H54 (cell line): ENCODE measurements at regions not wholly inside any gene's neighbourhood (a gene's known extent, or its start where the extent isn't known, plus 50 kb on each side); places are given as distances from the start of the nearest gene placed in this dataset.
A peak's percentile ranks its signal among the peaks of the same experiment; 100 is the strongest.

Experiments used
- DNase-seq: peaks from one replicate; pipeline ENCODE4 v3.0.0; 2011; ENCODE audit warnings: low spot score, mixed read lengths; ENCODE audit not compliant: insufficient read length
- FAIRE-seq: peaks from 3 replicates; lab custom pipeline; 2011; peaks lifted over from hg19 to GRCh38; lab: Jason Lieb, UNC
- POLR2A ChIP-seq: IDR thresholded peaks from 2 replicates; pipeline ENCODE4 v1.6.1; 2011; ENCODE audit warnings: low read depth, mild to moderate bottlenecking, low read length

DNA sequence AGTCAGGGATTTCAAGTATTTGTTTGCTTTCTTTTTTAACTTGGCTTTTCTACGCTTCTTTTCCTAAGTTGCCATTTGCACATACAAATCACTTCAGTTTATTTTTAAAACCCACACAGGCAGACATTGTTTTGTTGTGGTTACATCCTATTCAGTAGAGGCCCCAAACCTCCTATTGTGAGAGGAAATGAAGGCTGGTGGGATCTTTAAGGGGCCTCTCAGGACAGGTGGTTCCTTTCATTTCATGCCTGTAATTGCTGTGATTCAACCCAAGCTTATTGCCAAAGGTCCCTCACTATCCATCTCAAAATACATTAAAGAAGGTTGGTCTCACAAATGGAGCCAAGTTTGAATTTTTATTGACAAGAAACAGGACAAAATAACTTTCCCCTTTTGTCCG is 257.1 kb downstream of the ADAMTS20 start:
- no peak for FAIRE-seq
- DNase-seq, result no peak
- TF ChIP-seq POLR2A, result no peak

DNA sequence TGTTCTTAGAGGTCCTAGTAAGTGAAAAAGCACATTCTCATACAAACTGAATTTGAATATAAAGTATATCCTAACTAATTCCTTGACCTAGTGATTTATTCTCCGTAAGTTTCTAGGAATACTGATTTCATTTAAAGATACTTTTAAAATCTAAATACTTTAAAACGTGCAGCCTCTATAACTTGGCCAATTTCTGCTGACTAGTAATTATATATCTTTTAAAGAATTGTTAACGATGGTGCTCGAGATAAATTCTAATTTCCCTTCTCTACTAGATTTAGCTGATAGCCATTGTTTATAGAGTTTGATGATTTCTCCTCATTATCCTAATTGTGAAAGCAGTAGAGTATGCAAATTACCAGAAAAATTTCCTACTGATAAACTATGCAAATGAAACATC is 257.9 kb downstream of the ADAMTS20 start:
- DNase-seq (no peak), FAIRE-seq (no peak)
- no peak for TF ChIP-seq POLR2A

DNA sequence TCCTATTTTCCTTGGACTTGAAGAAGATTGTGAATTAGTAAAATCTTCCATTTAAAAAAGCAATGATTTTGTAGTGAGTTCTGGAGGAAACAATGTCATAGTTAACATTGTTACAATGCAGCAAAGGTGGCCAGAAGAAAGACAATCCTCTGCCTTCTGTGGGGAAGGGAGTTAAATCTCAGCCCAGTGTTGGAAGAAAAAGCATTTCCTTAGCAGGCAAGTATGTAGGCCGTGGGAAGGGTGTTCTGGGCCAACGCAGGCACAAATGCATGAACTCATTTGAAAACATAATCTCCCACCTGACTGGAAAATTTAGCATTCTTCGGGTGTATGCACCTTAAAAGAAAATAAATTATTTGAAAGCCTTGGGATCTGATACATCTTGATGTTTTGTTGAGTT is 258.6 kb downstream of the ADAMTS20 start:
- TF ChIP-seq POLR2A, result no peak
- no peak for FAIRE-seq
- DNase-seq, result no peak

DNA sequence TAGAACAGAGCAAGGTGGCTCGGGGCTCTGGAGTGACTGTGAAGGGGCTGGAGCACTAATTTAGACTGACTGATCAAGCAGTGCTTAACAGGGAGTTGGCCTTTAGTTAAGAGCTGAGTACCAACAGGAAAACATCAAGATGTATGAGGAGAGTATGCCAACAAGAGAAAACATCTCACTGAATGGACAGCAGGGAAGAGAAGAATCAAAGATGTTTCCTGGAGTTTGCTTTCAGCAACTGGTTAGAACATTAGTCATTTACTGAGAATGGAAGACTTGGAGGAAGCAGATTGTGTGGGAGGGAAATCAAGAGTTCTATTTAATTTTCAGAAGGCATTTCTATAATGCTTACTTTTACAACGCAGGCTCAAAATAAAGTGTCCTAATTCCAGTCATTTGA is 259.3 kb downstream of the ADAMTS20 start:
- TF ChIP-seq POLR2A, result no peak
- FAIRE-seq (peak; percentile 87), DNase-seq (no peak)

DNA sequence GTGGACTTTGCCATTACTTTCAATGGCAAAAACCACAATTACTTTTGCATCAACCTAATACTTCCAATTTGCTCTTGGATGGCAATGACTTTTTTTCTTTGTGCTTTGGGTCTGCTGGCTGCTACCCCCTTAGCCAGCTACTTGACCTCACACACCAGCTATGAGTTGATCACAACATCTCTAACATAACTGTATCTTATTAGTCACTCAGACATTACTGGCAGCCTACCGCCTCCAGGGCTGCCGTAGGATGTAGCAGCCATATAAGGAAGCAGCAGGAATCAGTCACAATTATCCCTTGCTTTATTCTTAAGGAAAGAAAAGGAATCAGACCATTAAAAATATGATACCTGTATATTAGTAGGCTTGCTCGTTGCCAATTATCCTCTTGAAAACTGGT is 260.5 kb downstream of the ADAMTS20 start:
- FAIRE-seq, result no peak
- DNase-seq, result peak; percentile 5
- no peak for TF ChIP-seq POLR2A

DNA sequence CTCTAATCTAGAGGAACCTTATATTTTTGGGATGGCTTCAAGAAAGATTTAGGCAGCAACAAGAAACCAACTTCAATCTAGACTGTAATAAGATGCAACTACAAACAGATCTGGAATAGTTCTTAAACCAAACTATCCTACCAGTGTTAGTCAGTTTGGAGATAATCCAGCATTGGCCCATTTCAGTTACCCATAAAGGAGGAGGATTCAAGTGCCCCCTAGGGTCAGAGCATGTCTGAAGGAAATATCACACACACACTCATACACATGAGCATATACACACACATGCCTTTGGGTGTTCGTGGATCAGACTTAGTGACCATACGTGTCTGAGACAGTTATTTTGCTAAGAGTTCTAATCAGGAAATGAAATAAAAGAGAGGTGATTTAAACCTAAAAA is 261.2 kb downstream of the ADAMTS20 start:
- no peak for DNase-seq
- no peak for TF ChIP-seq POLR2A

DNA sequence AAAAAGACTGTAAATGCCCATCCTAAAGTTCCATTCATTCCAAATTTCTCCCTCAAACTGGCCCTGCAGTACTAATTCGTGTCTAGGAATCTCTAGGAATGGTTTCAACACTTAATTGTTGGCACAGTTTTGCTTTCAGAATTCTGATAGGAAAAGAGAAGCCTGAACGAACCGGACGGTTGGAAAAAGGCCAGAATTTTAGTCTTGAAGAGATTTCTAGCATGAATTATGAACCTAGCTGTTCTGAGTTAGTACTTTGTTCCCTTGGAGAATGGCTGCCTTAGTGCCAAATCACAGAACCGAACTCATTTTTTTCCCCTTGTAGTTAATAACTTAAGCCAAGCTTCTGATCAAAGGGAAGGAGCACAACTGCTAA is 262.6 kb downstream of the ADAMTS20 start:
- no peak for TF ChIP-seq POLR2A
- FAIRE-seq, result no peak
- DNase-seq, result no peak

More for the DNA sequence above, 261.2 kb downstream of the ADAMTS20 start:
- no peak for FAIRE-seq

DNA sequence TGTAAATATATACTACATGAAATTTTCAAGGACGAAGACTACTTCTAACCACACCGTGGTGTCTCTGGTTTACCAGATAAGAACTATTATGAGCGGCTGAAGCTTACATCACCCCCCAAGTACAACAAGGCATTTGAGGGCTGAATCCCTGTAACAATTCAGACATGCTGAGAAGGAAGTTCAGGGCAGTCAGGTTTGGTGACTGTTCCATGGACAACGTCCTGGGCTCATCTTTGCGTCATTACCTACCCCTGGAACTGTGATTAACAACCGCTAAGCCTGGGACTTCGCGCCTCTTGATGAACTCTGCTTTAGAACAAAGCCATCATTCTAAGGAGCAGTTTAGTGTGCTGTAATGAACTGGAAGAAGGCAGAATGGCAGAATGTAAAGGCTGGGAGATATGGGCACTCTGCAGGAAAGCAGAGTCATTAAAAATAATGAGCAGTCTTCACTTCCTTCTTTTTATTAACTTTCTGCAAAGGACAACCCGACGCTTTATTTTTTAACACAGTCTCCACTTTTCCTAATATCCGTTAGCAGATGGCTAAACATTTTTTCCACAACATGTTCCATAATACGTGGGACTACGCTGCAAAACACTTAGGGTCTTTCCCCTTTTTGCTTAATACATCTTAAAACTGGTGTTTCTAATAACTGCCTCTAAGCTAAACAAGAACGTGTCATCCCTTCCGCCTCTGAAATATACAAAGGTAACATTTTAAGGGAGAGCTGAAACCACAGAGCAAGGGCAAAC is 263.2 kb downstream of the ADAMTS20 start:
- DNase-seq, result no peak
- TF ChIP-seq POLR2A, result no peak
- FAIRE-seq, result no peak

DNA sequence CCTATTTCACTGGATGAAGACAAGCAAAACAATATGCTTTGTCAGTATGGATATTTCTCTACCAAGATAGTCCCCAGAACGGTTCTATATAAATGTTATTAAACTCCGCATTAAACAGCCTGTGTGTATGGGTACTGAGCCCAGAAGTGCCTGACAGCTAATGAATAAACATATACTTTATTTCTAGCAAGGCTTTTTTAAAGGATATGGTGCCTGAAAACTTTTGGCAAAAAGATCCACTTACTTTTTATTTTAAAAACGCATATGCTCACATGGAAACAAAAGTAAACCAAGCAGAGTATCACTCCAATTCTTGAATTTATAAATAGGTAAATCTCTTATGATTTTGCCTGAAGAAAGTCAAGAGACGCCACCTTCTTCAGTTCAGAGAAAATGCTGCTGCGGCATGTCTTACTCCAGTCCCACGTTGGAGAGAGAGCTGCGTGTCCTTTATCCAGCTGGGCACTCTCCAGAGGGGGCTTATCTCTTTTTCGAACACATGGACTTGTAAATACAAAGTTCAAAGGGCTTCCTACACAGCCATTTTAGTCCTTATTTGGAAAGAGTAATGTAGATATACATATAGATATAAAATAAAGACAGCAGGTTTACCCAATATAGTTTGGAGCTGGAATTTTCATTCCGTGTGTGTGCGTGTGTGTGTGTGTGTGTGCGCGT is 264.2 kb downstream of the ADAMTS20 start:
- FAIRE-seq, result no peak
- no peak for TF ChIP-seq POLR2A
- no peak for DNase-seq

DNA sequence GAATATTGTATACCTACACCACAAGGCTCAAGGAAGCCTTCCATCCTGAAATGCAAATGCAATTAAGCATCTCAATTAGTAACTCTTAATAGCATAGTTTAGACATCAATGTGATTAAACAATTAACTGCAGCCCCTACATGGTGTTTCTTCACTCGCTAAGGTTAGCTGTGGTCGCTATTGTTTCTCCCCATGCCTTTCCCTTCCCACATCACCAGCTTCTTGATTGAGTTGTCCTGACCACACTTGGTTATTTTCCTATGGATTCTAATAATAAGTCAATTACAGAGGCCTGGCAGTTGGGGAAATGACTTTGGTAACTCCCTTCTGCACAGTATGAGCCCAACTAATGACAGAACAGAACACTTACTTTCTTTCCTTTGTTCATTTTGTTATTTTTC is 265.0 kb downstream of the ADAMTS20 start:
- no peak for FAIRE-seq
- no peak for TF ChIP-seq POLR2A

DNA sequence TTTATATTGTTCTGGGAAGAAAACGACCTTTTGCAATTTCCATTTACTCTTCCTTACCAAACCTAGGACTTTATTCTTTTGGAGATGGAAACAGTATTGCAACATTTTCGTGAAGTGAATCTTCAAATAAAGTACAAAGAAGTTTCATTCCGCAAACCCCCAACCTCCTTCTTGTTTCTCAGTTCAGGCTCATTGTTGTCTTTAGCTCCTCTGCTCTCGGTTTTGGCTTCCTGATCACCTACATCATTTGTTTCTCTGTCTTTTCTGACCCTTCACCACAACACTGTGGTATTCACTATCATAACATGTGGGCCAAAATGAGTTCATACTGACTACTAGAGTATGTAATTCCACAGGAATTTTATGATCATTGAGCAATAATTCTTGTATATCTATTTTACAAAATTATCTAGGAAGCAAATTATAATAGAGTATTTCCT is 266.8 kb downstream of the ADAMTS20 start:
- no peak for TF ChIP-seq POLR2A
- DNase-seq (peak; percentile 18), FAIRE-seq (peak; percentile 98)

More for the DNA sequence above, 265.0 kb downstream of the ADAMTS20 start:
- no peak for DNase-seq

DNA sequence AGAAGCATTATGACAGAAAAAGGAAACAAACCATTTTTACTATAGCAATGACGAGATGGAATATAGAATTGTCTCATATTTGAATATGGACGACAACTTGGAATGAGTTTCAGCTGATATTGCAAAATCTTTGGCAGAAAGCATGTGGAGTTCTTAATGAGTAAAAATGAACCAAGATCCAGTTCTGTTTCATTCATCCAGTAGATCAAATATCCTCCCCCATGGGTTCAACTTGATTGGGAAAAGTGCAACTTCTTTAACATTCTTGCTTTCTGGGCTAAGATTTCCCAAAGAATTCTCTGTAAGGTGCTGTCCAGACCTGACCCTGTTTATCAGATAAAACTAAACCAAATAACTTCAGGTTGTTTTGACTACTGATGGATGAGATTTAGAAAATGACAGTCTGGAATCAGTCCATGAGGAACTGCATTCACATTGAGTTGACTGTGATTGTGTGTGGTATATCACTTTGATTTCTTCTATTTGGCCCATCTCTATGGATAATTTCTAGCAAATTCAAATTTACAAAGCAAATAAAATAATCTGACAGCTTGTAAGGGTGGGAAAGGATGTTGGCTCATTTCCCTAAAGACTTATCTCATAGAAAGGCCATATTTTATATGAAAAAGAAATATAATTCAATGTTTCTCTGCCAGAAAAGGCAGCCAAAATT is 267.4 kb downstream of the ADAMTS20 start:
- TF ChIP-seq POLR2A, result no peak
- FAIRE-seq, result peak; percentile 45
- DNase-seq, result no peak

DNA sequence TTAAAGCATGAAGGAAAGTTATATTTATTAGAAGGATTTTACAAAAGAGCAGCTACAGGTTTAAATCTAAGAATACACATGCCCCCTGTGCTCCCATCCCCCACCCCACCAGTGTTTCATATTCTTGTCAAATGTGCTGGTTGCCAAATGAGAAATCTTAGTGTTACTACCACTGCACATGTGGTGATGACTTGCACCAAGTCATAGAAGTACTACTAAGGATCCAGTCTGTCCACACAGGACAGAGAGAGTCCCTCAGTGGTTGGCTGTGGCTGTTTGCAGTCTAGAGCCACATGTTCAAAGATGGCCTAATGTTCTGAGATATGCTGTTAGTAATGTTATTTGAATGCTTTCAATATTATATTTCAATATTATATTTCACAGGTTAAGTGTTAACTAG is 268.8 kb downstream of the ADAMTS20 start:
- TF ChIP-seq POLR2A, result no peak
- FAIRE-seq (no peak), DNase-seq (no peak)

DNA sequence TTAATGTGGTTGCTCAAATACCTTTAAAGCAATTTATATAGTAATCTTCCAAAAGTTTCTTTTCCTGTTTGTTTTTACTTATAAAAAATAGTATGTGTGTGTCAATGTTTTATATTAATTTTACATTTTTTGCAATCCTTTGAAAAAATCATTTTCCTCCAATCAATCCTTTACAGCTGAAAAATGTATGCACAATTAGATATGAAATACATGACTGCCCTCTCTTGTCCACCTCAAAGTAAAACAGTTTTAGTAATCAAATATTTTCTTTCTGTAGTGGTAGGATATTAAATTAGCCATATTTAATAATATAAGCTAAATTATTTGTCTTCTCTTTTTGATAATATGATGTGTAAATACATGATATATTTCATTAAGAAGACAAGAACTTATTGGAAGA is 269.9 kb downstream of the ADAMTS20 start:
- FAIRE-seq (no peak), DNase-seq (no peak)
- no peak for TF ChIP-seq POLR2A

DNA sequence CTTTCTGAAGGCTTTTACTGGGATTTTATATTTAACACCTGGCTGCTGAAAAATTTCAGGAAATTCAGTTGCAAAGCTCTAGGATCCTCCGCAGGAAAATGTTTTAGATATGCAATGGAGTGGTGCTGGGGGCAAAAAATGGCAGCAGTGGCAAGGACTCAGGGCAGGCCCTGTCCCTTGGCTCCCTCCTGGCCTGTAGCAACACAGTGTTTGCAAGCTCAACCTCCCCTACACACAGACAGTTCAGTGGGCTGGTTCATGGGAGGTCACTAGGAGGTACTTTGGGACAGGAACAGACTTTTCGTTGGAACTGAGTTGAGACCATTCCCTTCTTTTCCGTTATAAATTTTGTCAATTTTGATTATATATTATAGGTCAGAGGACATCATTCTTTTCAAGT is 270.4 kb downstream of the ADAMTS20 start:
- TF ChIP-seq POLR2A, result no peak
- no peak for DNase-seq
- FAIRE-seq, result no peak

DNA sequence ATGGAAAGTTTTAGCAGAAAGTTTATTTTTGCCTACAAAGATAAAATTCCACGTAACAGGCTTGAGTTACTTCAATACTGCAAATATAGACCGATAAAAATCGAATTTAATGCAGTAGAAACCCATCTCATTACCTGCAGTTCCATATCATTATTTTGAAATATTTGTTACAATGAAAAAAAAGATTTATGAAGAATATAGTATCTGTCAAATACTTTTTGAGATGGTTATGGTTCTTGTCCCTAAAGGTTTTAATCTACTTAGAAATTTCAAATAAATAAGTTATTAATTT is 273.5 kb downstream of the ADAMTS20 start:
- no peak for FAIRE-seq
- DNase-seq, result no peak
- no peak for TF ChIP-seq POLR2A
